GM12878 (cell line): ENCODE measurements at regions not wholly inside any gene's neighbourhood (a gene's known extent, or its start where the extent isn't known, plus 50 kb on each side); places are given as distances from the start of the nearest gene placed in this dataset.
A peak's percentile ranks its signal among the peaks of the same experiment; 100 is the strongest.

Experiments used
- CHD2 ChIP-seq: IDR thresholded peaks from 2 replicates; pipeline ENCODE4 v1.6.1; 2011; ENCODE audit warnings: low read depth, low read length, improper control_type of control experiment, borderline replicate concordance
- CREB1 ChIP-seq: IDR thresholded peaks from 2 replicates; pipeline ENCODE4 v1.6.1; 2012; ENCODE audit warnings: low read depth, mild to moderate bottlenecking, inconsistent platforms
- HCFC1 ChIP-seq: fragments of 150-350 bp; IDR thresholded peaks from 2 replicates; pipeline ENCODE4 v1.6.1; 2014; ENCODE audit warnings: low read length
- MXI1 ChIP-seq: fragments of 150-350 bp; IDR thresholded peaks from 2 replicates; pipeline ENCODE4 v1.6.1; 2011; ENCODE audit warnings: low read depth, mild to moderate bottlenecking, inconsistent platforms, low read length, improper control_type of control experiment
- NR2C1 ChIP-seq: fragments of 450-650 bp; IDR thresholded peaks from 2 replicates; pipeline ENCODE4 v1.6.1; 2017; ENCODE audit warnings: antibody characterized with exemption, mild to moderate bottlenecking, moderate library complexity
- TCF3 ChIP-seq: IDR thresholded peaks from 2 replicates; pipeline ENCODE4 v1.6.1; 2012; ENCODE audit warnings: low read depth, mild to moderate bottlenecking, low read length, borderline replicate concordance; ENCODE audit not compliant: insufficient read depth
- TF ChIP-seq, protein P1 (sequence below): IDR thresholded peaks from 2 replicates; pipeline ENCODE4 v1.6.1; 2011; ENCODE audit warnings: borderline replicate concordance, low read depth, mild to moderate bottlenecking, moderate library complexity, low read length; ENCODE audit not compliant: insufficient read depth, poor library complexity, severe bottlenecking
- TF ChIP-seq, protein P2 (sequence below): fragments of 450-650 bp; formaldehyde crosslinking; IDR thresholded peaks from 2 replicates; pipeline ENCODE4 v1.5.0; 2022; ENCODE audit warnings: mild to moderate bottlenecking, missing genetic modification characterization
- TF ChIP-seq, protein P3 (sequence below): fragments of 450-650 bp; IDR thresholded peaks from 2 replicates; pipeline ENCODE4 v1.6.1; 2017; ENCODE audit warnings: low read depth, mild to moderate bottlenecking, moderate library complexity
- TF ChIP-seq, protein P4 (sequence below): fragments of 450-650 bp; conservative IDR thresholded peaks from 2 replicates; pipeline ENCODE4 v1.6.1; 2017; ENCODE audit warnings: mild to moderate bottlenecking, moderate library complexity
- TF ChIP-seq, protein P5 (sequence below): fragments of 450-650 bp; IDR thresholded peaks from 2 replicates; pipeline ENCODE4 v1.6.1; 2016; ENCODE audit warnings: mild to moderate bottlenecking
- TF ChIP-seq, protein P6 (sequence below): fragments of 450-650 bp; IDR thresholded peaks from 2 replicates; pipeline ENCODE4 v1.6.1; 2016; ENCODE audit warnings: mild to moderate bottlenecking, moderate library complexity, borderline replicate concordance

DNA sequence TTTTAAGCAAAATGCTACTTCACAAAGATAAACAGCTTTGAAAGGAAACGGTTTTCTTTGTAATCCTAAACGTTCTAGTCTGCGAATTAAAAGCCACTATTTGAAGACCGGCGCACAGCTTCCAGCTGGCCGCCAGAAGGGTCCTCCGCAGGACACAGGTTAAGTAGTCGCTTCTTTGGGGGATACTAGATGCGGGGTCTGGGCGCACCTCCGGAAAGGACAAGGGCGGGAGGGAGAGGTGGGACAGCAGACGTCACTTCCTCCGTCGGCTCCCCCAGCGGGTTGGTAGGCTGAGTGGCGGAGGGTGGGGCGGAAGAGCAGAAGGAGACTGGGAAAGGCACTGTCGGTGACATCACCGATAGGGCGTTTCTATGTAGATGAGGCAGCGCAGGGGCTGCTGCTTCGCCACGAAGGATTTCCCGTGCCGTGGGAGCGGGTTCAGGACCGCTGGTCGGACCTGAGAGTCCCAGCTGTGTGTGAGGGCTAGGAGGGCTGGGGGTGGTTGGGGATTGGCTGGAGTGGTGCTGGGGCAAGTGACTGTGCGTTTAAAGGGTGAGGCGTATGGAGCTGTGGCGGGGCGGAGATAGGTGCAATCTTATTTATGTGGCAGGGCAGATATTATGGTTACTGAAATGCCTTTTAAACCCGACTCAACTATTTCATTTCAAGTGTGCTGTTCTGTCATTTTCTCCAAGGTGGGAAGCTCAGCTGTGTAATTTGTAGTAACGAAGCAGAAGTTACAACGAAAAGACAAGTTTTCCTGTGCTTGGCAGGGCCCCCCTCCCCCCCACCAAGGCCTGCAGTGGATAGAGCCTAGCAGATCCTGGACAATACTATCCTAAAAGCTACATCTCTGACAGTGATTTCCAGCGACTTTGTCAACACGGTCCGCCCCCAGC lies 158.3 kb upstream of the NOTCH2NLA start (continued):
- TF ChIP-seq, protein P1, sequence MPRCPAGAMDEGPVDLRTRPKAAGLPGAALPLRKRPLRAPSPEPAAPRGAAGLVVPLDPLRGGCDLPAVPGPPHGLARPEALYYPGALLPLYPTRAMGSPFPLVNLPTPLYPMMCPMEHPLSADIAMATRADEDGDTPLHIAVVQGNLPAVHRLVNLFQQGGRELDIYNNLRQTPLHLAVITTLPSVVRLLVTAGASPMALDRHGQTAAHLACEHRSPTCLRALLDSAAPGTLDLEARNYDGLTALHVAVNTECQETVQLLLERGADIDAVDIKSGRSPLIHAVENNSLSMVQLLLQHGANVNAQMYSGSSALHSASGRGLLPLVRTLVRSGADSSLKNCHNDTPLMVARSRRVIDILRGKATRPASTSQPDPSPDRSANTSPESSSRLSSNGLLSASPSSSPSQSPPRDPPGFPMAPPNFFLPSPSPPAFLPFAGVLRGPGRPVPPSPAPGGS: peak; percentile 83
- TF ChIP-seq, protein P2, sequence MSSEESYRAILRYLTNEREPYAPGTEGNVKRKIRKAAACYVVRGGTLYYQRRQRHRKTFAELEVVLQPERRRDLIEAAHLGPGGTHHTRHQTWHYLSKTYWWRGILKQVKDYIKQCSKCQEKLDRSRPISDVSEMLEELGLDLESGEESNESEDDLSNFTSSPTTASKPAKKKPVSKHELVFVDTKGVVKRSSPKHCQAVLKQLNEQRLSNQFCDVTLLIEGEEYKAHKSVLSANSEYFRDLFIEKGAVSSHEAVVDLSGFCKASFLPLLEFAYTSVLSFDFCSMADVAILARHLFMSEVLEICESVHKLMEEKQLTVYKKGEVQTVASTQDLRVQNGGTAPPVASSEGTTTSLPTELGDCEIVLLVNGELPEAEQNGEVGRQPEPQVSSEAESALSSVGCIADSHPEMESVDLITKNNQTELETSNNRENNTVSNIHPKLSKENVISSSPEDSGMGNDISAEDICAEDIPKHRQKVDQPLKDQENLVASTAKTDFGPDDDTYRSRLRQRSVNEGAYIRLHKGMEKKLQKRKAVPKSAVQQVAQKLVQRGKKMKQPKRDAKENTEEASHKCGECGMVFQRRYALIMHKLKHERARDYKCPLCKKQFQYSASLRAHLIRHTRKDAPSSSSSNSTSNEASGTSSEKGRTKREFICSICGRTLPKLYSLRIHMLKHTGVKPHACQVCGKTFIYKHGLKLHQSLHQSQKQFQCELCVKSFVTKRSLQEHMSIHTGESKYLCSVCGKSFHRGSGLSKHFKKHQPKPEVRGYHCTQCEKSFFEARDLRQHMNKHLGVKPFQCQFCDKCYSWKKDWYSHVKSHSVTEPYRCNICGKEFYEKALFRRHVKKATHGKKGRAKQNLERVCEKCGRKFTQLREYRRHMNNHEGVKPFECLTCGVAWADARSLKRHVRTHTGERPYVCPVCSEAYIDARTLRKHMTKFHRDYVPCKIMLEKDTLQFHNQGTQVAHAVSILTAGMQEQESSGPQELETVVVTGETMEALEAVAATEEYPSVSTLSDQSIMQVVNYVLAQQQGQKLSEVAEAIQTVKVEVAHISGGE: peak; percentile 78
- peak; percentile 63; the same call in 1 of the 2 replicates for TF ChIP-seq MXI1
- peak; percentile 34; the same call in 1 of the 2 replicates for TF ChIP-seq CHD2
- TF ChIP-seq NR2C1: 0 out of 2 replicates have a peak, but pooled peaks have one; percentile 9
- TF ChIP-seq, protein P3, sequence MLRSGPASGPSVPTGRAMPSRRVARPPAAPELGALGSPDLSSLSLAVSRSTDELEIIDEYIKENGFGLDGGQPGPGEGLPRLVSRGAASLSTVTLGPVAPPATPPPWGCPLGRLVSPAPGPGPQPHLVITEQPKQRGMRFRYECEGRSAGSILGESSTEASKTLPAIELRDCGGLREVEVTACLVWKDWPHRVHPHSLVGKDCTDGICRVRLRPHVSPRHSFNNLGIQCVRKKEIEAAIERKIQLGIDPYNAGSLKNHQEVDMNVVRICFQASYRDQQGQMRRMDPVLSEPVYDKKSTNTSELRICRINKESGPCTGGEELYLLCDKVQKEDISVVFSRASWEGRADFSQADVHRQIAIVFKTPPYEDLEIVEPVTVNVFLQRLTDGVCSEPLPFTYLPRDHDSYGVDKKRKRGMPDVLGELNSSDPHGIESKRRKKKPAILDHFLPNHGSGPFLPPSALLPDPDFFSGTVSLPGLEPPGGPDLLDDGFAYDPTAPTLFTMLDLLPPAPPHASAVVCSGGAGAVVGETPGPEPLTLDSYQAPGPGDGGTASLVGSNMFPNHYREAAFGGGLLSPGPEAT: peak; percentile 76
- TF ChIP-seq, protein P4, sequence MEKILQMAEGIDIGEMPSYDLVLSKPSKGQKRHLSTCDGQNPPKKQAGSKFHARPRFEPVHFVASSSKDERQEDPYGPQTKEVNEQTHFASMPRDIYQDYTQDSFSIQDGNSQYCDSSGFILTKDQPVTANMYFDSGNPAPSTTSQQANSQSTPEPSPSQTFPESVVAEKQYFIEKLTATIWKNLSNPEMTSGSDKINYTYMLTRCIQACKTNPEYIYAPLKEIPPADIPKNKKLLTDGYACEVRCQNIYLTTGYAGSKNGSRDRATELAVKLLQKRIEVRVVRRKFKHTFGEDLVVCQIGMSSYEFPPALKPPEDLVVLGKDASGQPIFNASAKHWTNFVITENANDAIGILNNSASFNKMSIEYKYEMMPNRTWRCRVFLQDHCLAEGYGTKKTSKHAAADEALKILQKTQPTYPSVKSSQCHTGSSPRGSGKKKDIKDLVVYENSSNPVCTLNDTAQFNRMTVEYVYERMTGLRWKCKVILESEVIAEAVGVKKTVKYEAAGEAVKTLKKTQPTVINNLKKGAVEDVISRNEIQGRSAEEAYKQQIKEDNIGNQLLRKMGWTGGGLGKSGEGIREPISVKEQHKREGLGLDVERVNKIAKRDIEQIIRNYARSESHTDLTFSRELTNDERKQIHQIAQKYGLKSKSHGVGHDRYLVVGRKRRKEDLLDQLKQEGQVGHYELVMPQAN: peak; percentile 47; the same call in 1 of the 2 replicates
- 0 out of 2 replicates have a peak, but pooled peaks have one; percentile 23 for TF ChIP-seq HCFC1
- TF ChIP-seq, protein P5, sequence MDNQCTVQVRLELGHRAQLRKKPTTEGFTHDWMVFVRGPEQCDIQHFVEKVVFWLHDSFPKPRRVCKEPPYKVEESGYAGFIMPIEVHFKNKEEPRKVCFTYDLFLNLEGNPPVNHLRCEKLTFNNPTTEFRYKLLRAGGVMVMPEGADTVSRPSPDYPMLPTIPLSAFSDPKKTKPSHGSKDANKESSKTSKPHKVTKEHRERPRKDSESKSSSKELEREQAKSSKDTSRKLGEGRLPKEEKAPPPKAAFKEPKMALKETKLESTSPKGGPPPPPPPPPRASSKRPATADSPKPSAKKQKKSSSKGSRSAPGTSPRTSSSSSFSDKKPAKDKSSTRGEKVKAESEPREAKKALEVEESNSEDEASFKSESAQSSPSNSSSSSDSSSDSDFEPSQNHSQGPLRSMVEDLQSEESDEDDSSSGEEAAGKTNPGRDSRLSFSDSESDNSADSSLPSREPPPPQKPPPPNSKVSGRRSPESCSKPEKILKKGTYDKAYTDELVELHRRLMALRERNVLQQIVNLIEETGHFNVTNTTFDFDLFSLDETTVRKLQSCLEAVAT: peak; percentile 94
- TF ChIP-seq CREB1: peak; percentile 77
- TF ChIP-seq, protein P6, sequence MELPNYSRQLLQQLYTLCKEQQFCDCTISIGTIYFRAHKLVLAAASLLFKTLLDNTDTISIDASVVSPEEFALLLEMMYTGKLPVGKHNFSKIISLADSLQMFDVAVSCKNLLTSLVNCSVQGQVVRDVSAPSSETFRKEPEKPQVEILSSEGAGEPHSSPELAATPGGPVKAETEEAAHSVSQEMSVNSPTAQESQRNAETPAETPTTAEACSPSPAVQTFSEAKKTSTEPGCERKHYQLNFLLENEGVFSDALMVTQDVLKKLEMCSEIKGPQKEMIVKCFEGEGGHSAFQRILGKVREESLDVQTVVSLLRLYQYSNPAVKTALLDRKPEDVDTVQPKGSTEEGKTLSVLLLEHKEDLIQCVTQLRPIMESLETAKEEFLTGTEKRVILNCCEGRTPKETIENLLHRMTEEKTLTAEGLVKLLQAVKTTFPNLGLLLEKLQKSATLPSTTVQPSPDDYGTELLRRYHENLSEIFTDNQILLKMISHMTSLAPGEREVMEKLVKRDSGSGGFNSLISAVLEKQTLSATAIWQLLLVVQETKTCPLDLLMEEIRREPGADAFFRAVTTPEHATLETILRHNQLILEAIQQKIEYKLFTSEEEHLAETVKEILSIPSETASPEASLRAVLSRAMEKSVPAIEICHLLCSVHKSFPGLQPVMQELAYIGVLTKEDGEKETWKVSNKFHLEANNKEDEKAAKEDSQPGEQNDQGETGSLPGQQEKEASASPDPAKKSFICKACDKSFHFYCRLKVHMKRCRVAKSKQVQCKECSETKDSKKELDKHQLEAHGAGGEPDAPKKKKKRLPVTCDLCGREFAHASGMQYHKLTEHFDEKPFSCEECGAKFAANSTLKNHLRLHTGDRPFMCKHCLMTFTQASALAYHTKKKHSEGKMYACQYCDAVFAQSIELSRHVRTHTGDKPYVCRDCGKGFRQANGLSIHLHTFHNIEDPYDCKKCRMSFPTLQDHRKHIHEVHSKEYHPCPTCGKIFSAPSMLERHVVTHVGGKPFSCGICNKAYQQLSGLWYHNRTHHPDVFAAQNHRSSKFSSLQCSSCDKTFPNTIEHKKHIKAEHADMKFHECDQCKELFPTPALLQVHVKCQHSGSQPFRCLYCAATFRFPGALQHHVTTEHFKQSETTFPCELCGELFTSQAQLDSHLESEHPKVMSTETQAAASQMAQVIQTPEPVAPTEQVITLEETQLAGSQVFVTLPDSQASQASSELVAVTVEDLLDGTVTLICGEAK: peak; percentile 48; the same call in 1 of the 2 replicates
- TF ChIP-seq TCF3: peak; percentile 86; the same call in 1 of the 2 replicates
